HFF-Myc (cell line): ENCODE measurements at regions not wholly inside any gene's neighbourhood (a gene's known extent, or its start where the extent isn't known, plus 50 kb on each side); places are given as distances from the start of the nearest gene placed in this dataset.

ENCODE experiments used
- DNase-seq: peaks from one replicate; pipeline ENCODE4 v3.0.0-alpha.2; 2011; ENCODE audit warnings: low read depth; ENCODE audit errors: extremely low read depth
- H3K4me3 ChIP-seq: replicated peaks from 2 replicates; pipeline ENCODE4 v1.5.1; 2011; ENCODE audit warnings: low read depth, mild to moderate bottlenecking, control low read depth, low read length
- TF ChIP-seq, protein P1 (sequence below): IDR thresholded peaks from 2 replicates; pipeline ENCODE4 v1.5.1; 2012; ENCODE audit warnings: mild to moderate bottlenecking, low read depth, low read length, control low read depth; ENCODE audit errors: missing control alignments

DNA sequence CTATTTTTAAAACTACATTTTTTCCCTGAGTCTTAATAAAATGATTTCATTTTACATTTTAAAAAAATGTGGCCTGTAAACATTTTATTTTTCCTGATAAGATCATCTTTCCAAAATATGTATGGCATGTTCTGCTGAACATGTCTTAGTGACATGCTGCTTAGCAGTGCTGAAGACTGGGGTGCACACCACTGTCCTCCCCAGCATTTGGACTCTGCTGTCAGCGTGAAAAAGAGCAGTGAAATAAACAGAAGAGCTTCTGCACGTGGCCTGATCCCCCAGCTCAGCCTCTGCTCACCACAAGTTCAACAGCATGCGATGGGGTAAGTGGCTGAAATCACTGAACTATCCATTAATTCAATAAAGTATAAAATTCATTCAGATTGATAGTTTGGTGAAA lies 81.6 kb upstream of the ZNF521 start:
- H3K4me3 ChIP-seq: no peak overlapping the region
- TF ChIP-seq, protein P1, sequence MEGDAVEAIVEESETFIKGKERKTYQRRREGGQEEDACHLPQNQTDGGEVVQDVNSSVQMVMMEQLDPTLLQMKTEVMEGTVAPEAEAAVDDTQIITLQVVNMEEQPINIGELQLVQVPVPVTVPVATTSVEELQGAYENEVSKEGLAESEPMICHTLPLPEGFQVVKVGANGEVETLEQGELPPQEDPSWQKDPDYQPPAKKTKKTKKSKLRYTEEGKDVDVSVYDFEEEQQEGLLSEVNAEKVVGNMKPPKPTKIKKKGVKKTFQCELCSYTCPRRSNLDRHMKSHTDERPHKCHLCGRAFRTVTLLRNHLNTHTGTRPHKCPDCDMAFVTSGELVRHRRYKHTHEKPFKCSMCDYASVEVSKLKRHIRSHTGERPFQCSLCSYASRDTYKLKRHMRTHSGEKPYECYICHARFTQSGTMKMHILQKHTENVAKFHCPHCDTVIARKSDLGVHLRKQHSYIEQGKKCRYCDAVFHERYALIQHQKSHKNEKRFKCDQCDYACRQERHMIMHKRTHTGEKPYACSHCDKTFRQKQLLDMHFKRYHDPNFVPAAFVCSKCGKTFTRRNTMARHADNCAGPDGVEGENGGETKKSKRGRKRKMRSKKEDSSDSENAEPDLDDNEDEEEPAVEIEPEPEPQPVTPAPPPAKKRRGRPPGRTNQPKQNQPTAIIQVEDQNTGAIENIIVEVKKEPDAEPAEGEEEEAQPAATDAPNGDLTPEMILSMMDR: no peak
- no peak for DNase-seq

DNA sequence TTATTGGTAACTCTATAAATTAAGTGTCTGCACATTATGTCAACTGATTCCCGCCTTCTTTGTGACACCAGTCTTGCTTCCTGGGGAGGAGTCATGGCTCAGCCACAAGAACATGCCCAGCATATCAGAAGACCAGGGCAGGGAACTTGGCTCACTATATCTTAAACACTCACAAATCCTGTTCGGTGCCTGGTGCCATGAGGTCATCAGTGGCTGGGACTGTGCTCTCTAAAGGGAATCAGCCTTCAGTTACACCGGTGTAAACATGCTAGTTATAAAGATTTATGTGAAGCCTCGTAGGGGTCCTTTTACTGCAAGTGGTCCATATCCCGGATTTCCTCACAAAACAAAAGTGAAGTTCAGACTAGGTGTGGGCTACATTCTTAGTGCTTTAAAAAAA lies 73.1 kb upstream of the ZNF521 start:
- TF ChIP-seq, protein P1: no peak
- DNase-seq: no peak
- no peak overlapping the region for H3K4me3 ChIP-seq

DNA sequence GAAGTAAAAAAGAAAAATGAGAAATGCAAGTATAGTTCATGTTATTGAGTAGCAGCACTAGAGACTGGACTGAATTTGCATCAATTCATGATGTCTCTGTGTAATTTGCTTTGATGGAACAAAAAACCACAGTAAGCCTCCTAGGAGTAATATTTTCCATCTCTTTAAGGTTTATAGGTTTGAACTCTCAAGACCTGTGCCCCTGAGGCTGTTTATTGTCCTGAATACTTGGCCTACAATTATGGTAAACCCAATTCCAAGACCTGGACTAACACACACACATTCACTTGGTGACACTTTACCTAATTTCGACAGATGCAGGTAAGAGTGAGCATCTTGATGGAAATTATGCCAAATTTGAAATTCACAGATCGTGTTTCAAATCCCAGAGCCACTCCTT lies 71.8 kb upstream of the ZNF521 start:
- no peak for DNase-seq
- H3K4me3 ChIP-seq: no peak overlapping the region
- TF ChIP-seq, protein P1: no peak

DNA sequence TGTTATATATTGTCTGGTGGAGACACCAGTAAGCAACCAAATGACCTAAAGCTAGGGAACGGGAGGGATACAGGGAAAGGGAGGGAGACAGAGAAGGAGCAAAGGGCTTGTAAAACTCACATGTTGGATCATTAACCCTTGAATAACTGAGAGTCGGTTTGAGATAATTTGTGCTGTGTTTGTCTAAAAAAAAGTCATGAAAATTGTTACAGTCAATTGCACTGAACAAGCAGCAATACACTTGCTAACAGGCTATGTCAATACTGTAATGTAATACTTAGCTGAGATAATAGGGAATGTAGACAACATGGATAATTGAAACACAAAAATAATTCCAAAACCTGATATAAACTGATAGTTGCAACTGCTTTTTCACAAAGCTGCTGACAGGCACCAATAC lies 71.3 kb upstream of the ZNF521 start:
- H3K4me3 ChIP-seq: no peak overlapping the region
- no peak for DNase-seq
- TF ChIP-seq, protein P1: no peak

DNA sequence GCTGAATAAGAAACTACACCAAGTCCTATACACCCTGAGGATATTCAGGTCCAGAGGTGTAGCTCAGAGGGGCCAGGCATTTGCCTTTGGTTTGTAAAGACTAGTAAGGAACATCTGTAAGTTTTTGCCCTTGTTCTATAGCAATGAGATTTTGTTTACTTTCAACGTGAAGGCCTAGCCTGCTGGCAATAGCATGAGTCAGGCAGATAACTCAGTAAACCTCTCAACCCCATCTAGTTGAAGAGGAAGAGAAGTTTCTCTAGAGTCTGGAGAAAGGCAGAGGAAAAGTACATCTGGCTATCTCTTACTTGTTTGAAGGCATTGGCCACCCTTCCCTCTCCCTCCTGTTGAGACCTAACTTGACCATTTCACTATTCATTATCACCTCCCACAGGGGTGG lies 70.3 kb upstream of the ZNF521 start:
- H3K4me3 ChIP-seq: no peak overlapping the region
- no peak for DNase-seq
- TF ChIP-seq, protein P1: no peak

DNA sequence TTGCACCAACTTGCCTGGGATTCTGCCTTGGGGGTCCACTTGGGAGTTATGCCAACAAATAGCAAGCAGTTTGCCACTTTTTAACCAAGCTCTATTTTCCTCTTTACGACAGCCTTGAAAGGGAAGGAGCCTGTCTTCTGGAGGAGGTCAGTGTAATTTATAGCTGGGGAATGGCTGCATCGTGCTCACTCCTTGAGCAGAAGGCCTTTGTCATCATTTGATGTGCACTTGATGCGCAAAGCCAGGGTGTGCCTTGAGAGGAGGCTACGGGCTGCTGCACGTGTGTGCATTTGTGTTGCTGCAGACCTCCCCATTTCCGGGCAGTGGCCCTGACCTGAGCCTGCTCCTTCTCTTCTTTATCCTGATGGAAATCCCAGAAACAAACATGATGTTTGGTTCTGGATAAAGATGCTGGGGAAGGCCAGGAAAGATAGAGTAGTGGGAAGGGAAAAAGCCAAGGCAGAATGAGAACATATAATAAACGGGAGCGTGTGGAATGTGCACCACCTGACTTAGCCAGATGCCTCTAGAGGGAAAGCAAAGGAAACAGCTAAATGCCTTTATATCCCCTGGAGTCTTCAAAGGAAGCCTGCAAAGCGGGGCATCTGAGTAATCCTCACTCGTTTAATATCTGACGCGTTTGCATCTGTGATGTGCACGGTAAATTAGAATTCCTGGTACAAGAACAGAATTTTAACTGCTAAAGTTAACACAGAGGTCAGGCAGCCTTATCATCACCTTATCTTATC lies 68.3 kb upstream of the ZNF521 start:
- DNase-seq: no peak
- TF ChIP-seq, protein P1: no peak
- no peak overlapping the region for H3K4me3 ChIP-seq

DNA sequence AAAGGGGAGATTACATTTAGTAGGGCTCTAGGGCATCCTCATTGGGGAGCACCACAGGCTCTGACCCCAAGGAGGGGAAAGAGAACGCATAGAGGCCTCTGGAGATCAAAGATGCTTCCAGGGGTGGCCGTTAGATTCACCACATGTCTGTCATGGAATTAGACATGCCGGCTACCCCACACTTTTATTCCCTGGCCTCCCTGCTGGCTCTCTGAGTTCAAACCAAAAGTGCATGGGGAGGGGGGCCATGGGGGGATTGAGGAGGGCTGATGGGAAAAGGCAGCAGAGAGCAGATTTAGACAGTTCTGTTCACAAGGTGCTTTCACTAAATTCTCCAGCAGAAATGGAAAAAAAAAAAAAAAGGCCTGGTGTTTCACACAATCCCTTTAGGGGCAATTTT lies 64.4 kb upstream of the ZNF521 start:
- TF ChIP-seq, protein P1: no peak
- no peak overlapping the region for H3K4me3 ChIP-seq
- DNase-seq: no peak
